Neural progenitor cell (in vitro differentiated cells): ENCODE measurements at regions not wholly inside any gene's neighbourhood (a gene's known extent, or its start where the extent isn't known, plus 50 kb on each side); places are given as distances from the start of the nearest gene placed in this dataset.

ENCODE experiments used
- EZH2phosphoT487 ChIP-seq: fragments of 200-600 bp; sonication (generic); IDR thresholded peaks from 2 replicates; pipeline ENCODE4 v1.6.1; 2017; ENCODE audit warnings: antibody characterized with exemption
- TF ChIP-seq, protein P1 (sequence below): fragments of 200-600 bp; sonication (generic); IDR thresholded peaks from 2 replicates; pipeline ENCODE4 v1.5.1; 2017; ENCODE audit warnings: antibody characterized with exemption, mild to moderate bottlenecking

DNA sequence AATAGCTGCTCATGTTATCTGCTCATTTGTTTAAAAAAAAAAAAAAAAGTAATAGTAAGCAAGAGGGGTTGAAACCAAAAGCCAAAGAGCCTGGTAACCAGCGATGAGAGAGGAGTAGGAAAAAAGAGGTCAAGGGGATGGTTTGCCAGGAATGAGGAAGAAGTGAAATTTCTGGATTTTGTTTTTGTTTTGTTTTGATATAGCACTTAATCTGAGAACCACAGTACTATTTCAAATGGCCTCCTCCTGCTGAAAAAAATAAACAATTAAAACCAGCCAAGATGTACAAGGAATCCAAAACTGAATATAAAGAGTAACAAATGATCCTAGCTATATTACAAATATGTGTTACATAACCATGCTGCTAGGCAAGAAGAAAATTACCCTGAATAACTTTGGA is 213.1 kb downstream of the FGFR2 start:
- TF ChIP-seq EZH2phosphoT487 = no peak
- TF ChIP-seq, protein P1, sequence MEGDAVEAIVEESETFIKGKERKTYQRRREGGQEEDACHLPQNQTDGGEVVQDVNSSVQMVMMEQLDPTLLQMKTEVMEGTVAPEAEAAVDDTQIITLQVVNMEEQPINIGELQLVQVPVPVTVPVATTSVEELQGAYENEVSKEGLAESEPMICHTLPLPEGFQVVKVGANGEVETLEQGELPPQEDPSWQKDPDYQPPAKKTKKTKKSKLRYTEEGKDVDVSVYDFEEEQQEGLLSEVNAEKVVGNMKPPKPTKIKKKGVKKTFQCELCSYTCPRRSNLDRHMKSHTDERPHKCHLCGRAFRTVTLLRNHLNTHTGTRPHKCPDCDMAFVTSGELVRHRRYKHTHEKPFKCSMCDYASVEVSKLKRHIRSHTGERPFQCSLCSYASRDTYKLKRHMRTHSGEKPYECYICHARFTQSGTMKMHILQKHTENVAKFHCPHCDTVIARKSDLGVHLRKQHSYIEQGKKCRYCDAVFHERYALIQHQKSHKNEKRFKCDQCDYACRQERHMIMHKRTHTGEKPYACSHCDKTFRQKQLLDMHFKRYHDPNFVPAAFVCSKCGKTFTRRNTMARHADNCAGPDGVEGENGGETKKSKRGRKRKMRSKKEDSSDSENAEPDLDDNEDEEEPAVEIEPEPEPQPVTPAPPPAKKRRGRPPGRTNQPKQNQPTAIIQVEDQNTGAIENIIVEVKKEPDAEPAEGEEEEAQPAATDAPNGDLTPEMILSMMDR = no peak
